ENCODE measurements at regions not wholly inside any gene's neighbourhood (a gene's known extent, or its start where the extent isn't known, plus 50 kb on each side); places are given as distances from the start of the nearest gene placed in this dataset.
"Not testable (repeated sequence)": the region's sequence is repeated elsewhere in the genome, so short reads cannot be mapped to it uniquely, and the experiment has no call there.

DNA sequence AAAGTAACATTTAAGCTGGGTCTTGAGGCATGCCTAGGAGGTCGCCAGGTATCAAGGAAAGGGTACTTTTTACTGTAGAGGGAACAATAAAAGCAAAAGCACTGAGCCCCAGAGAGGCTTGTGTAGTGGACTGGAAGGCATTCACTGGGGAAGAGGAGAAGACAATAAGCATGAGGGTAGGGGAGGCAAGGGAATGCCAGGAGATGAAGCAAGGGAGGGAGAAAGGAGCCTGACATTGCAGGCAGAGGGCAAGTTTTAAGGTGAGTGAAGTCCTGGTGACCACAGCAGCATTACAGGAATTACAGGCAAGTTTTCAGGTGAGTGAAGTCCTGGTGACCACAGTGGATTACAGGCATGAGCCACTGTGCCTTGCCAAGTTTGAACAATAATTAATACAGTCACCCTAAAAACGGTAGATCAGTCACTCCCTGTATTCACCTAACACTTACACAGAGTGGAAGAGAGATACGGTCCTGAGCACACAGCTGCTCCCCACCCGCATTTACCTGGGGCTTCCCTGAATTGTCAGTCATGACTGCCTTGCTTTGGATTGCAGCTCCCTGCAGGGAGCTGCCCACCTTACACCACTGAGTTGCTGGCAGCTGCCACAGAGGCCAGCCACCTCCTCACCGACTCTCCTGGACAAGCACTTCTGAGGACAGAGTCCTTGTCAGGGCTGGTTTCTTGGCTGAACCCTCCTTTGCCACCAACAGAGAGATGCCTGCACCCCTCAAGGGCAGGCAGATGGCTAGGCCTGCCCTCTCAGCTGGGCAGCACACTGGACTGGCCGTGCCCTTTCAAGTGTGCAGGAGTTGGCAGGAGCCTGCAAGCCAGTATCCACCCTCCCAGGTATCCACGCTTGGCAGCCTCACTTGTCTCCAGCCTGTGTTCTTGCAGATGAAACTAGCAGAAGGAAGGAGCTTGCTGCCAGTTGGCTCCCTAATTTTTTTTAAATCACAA, 59.0 kb upstream of the KCNK12 start:
- Histone ChIP-seq H3K36me3 (no peaks in the 10 kb centered on the region), H3K4me3 (no peak overlapping the region), H3K27ac (no peak overlapping the region), H3K9me3 (no peaks in the 10 kb centered on the region), H3K4me1 (no peaks in the 10 kb centered on the region), H3K27me3 (ENCODE audit: low read depth) (no peaks in the 10 kb centered on the region)
- TF ChIP-seq, protein P1, sequence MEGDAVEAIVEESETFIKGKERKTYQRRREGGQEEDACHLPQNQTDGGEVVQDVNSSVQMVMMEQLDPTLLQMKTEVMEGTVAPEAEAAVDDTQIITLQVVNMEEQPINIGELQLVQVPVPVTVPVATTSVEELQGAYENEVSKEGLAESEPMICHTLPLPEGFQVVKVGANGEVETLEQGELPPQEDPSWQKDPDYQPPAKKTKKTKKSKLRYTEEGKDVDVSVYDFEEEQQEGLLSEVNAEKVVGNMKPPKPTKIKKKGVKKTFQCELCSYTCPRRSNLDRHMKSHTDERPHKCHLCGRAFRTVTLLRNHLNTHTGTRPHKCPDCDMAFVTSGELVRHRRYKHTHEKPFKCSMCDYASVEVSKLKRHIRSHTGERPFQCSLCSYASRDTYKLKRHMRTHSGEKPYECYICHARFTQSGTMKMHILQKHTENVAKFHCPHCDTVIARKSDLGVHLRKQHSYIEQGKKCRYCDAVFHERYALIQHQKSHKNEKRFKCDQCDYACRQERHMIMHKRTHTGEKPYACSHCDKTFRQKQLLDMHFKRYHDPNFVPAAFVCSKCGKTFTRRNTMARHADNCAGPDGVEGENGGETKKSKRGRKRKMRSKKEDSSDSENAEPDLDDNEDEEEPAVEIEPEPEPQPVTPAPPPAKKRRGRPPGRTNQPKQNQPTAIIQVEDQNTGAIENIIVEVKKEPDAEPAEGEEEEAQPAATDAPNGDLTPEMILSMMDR (IDR thresholded peaks at IDR 0.05) = no peak
- DNase-seq = no peak
- intact Hi-C loops (cut with DNase I) = no loop called here
- no peak for ATAC-seq

DNA sequence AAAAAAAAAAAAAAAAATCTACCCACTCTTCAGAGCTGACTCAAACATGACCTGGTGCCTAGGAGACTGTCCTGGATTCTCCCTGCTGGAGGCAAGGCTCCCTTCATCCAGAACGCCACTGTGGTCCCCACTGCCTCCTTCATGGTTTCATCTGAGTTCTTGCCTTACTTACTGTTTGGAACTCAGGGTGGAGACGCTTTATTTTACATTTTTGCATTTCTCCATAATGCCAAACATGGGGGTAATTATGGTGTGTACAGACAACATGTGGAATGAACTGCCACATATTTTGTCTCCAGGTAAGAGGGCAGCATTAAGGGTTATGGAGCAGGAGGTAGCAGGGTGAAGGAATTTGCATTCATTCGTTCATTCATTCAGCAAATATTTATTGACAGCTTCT, 58.1 kb upstream of the KCNK12 start:
- Histone ChIP-seq H3K9me3 (no peaks in the 10 kb centered on the region), H3K36me3 (no peaks in the 10 kb centered on the region), H3K4me3 (no peak overlapping the region), H3K4me1 (no peaks in the 10 kb centered on the region), H3K27me3 (ENCODE audit: low read depth) (no peaks in the 10 kb centered on the region), H3K27ac (no peak overlapping the region)
- ATAC-seq = no peak
- no peak for DNase-seq
- TF ChIP-seq, protein P1 (IDR thresholded peaks at IDR 0.05) = no peak
- intact Hi-C loops (cut with DNase I) = no loop called here

DNA sequence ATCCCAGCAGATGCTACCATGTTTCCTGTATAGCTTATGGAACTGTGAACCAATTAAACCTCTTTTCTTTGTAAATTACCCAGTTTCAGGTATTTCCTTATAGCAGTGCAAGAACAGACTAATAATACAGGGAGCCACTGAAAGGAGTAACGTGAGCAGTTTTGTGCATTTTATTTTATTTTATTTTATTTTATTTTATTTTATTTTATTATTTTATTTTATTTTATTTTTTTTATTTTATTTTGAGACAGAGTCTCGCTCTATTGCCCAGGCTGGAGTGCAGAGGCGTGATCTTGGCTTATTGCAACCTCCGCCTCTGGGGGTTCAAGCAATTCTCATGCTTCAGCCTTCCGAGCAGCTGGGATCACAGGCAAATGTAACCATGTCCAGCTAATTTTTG, 55.9 kb upstream of the KCNK12 start:
- H3K4me3 ChIP-seq = no peak overlapping the region
- ATAC-seq = no peak

DNA sequence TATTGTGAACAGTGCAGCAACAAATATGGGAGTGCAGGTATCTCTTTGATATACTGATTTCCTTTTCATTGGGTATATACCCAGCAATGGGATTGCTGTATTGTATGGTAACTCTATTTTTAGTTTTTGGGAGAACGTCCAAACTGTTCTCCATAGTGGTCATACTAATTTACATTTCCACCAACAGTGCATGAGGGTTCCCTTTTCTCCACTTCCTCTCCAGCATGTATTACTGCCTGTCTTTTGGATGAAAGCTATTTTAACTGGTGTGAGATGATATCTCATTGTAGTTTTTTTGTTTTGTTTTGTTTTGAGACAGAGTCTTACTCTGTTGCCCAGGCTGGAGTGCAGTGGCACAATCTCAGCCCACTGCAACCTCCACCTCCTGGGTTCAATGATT, 52.4 kb upstream of the KCNK12 start:
- H3K27me3 ChIP-seq (ENCODE audit: low read depth); H3K36me3 ChIP-seq; intact Hi-C loops (cut with DNase I); H3K9me3 ChIP-seq; H3K4me3 ChIP-seq; ATAC-seq; H3K27ac ChIP-seq; H3K4me1 ChIP-seq; DNase-seq: not testable (repeated sequence)

More for the DNA sequence above, 55.9 kb upstream of the KCNK12 start:
- Histone ChIP-seq H3K36me3 (no peaks in the 10 kb centered on the region), H3K4me1 (no peaks in the 10 kb centered on the region), H3K27ac (no peak overlapping the region), H3K27me3 (ENCODE audit: low read depth) (no peaks in the 10 kb centered on the region), H3K9me3 (no peaks in the 10 kb centered on the region)
- no peak for DNase-seq
- TF ChIP-seq, protein P1 (IDR thresholded peaks at IDR 0.05) = no peak
- intact Hi-C loops (cut with DNase I) = no loop called here

DNA sequence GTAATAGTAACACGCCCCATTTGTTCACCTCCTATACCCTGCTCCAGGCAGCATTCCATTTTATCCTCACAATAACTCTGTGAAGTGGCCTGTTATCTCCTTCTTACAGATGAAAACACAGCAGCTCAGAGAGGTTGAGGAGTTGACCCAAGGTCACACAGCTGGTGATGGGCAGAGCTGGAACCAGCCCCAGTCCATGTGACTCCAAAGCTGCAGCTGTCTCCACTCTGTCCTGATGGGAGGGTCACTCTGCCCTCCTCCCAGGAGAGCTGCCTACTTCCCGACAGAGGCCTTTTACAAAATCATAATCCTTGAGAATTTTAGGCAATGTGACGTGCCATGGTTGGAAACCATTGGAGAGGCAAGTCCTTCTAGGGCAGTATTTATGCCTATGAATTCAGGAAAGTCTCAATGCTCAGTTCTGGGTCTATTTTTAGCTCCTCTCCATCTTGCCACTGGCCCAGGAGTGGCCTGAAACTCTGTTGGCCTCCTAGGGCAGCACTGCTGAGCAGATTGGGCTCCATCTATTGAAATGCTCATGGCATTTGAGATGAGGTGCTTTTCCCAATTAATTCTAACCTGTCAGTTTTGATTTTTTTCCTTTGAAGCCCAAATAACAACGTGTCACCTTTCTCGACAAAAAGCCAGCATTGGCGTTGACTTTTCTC, 50.1 kb upstream of the KCNK12 start:
- TF ChIP-seq, protein P1 (IDR thresholded peaks at IDR 0.05) = no peak
- H3K4me1 ChIP-seq = no peaks in the 10 kb centered on the region
- H3K9me3 ChIP-seq = no peaks in the 10 kb centered on the region
- intact Hi-C loops (cut with DNase I) = no loop called here
- ATAC-seq (no peak), DNase-seq (no peak)
- no peak overlapping the region for H3K4me3 ChIP-seq
- no peak overlapping the region for H3K27ac ChIP-seq
- H3K36me3 ChIP-seq = no peaks in the 10 kb centered on the region
- H3K27me3 ChIP-seq (ENCODE audit: low read depth) = no peaks in the 10 kb centered on the region

Measured in lower lobe of right lung (tissue), 2 donors.